SK-N-SH treated with all-trans-retinoic acid at 6 μM for 48 hours (cell line): ENCODE measurements at regions not wholly inside any gene's neighbourhood (a gene's known extent, or its start where the extent isn't known, plus 50 kb on each side); places are given as distances from the start of the nearest gene placed in this dataset.

Experiments
- ARNTL ChIP-seq: fragments of 450-650 bp; formaldehyde crosslinking; IDR thresholded peaks from 2 replicates; pipeline ENCODE4 v1.5.0; 2020; ENCODE audit warnings: low read depth, mild to moderate bottlenecking, moderate library complexity, borderline replicate concordance
- BACH2 ChIP-seq: fragments of 250-450 bp; sonication (Bioruptor Pico); IDR thresholded peaks from 2 replicates; pipeline ENCODE4 v1.9.0; 2021; ENCODE audit warnings: mild to moderate bottlenecking, borderline replicate concordance
- CREB5 ChIP-seq: fragments of 250-450 bp; sonication (Bioruptor Pico); IDR thresholded peaks from 2 replicates; pipeline ENCODE4 v1.5.1; 2020; ENCODE audit warnings: low read depth, mild to moderate bottlenecking, moderate library complexity
- CSDC2 ChIP-seq: fragments of 250-450 bp; sonication (Bioruptor Pico); IDR thresholded peaks from 2 replicates; pipeline ENCODE4 v1.5.0; 2020; ENCODE audit warnings: mild to moderate bottlenecking, moderate library complexity
- ISL1 ChIP-seq: fragments of 250-450 bp; sonication (Bioruptor Pico); IDR thresholded peaks from 2 replicates; pipeline ENCODE4 v2.1.2; 2022; ENCODE audit warnings: mild to moderate bottlenecking, moderate library complexity
- OSR1 ChIP-seq: fragments of 250-450 bp; sonication (Bioruptor Pico); IDR thresholded peaks from 2 replicates; pipeline ENCODE4 v1.8.0; 2022; ENCODE audit warnings: moderate library complexity, mild to moderate bottlenecking, inconsistent platforms
- PATZ1 ChIP-seq: fragments of 250-450 bp; sonication (Bioruptor Pico); IDR thresholded peaks from 2 replicates; pipeline ENCODE4 v1.8.0; 2020; ENCODE audit warnings: mild to moderate bottlenecking, moderate library complexity, borderline replicate concordance
- RARB ChIP-seq: fragments of 250-450 bp; sonication (Bioruptor Pico); IDR thresholded peaks from 2 replicates; pipeline ENCODE4 v1.8.0; 2021; ENCODE audit warnings: mild to moderate bottlenecking, moderate library complexity
- ZFP3 ChIP-seq: fragments of 250-450 bp; sonication (Bioruptor Pico); IDR thresholded peaks from 2 replicates; pipeline ENCODE4 v1.5.0; 2020; ENCODE audit warnings: mild to moderate bottlenecking, moderate library complexity
- ZNF8 ChIP-seq: fragments of 450-650 bp; formaldehyde crosslinking; IDR thresholded peaks from 2 replicates; pipeline ENCODE4 v1.5.0; 2020; ENCODE audit warnings: mild to moderate bottlenecking, moderate library complexity
- TF ChIP-seq, protein P1 (sequence below): fragments of 250-450 bp; sonication (Bioruptor Pico); IDR thresholded peaks from 2 replicates; pipeline ENCODE4 v1.5.0; 2020; ENCODE audit warnings: mild to moderate bottlenecking, moderate library complexity

DNA sequence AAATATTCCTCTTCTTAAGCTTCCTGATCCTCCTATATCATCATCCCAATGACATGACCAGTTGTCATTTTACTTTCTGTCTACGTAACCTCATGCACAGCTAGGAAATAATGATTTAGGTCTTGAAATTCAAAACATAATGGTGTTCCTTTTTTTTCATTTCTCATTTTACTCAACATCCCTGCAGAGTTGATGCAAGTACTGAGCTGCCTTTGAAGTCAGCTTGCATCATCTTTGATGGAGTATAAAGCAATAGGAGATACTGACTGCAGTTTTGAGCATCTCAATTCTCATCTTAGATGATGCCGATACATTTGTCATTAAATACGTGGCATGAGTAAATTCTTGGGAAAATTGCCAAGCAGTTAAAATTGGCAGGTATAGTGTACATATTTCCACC, 346.1 kb downstream of the ZIC1 start:
- TF ChIP-seq, protein P1, sequence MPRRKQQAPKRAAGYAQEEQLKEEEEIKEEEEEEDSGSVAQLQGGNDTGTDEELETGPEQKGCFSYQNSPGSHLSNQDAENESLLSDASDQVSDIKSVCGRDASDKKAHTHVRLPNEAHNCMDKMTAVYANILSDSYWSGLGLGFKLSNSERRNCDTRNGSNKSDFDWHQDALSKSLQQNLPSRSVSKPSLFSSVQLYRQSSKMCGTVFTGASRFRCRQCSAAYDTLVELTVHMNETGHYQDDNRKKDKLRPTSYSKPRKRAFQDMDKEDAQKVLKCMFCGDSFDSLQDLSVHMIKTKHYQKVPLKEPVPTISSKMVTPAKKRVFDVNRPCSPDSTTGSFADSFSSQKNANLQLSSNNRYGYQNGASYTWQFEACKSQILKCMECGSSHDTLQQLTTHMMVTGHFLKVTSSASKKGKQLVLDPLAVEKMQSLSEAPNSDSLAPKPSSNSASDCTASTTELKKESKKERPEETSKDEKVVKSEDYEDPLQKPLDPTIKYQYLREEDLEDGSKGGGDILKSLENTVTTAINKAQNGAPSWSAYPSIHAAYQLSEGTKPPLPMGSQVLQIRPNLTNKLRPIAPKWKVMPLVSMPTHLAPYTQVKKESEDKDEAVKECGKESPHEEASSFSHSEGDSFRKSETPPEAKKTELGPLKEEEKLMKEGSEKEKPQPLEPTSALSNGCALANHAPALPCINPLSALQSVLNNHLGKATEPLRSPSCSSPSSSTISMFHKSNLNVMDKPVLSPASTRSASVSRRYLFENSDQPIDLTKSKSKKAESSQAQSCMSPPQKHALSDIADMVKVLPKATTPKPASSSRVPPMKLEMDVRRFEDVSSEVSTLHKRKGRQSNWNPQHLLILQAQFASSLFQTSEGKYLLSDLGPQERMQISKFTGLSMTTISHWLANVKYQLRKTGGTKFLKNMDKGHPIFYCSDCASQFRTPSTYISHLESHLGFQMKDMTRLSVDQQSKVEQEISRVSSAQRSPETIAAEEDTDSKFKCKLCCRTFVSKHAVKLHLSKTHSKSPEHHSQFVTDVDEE (CRISPR knock-in tag): no peak
- no peak for TF ChIP-seq PATZ1 (CRISPR knock-in tag)
- no peak for TF ChIP-seq ARNTL (CRISPR knock-in tag)
- TF ChIP-seq CSDC2 (CRISPR knock-in tag): no peak
- no peak for TF ChIP-seq ISL1
- no peak for TF ChIP-seq OSR1 (CRISPR knock-in tag)
- TF ChIP-seq ZNF8 (CRISPR knock-in tag): no peak
- no peak for TF ChIP-seq BACH2 (CRISPR knock-in tag)
- TF ChIP-seq RARB (CRISPR knock-in tag): no peak
- no peak for TF ChIP-seq ZFP3
- TF ChIP-seq CREB5 (CRISPR knock-in tag): no peak
